ENCODE measurements at regions not wholly inside any gene's neighbourhood (a gene's known extent, or its start where the extent isn't known, plus 50 kb on each side); places are given as distances from the start of the nearest gene placed in this dataset.

DNA sequence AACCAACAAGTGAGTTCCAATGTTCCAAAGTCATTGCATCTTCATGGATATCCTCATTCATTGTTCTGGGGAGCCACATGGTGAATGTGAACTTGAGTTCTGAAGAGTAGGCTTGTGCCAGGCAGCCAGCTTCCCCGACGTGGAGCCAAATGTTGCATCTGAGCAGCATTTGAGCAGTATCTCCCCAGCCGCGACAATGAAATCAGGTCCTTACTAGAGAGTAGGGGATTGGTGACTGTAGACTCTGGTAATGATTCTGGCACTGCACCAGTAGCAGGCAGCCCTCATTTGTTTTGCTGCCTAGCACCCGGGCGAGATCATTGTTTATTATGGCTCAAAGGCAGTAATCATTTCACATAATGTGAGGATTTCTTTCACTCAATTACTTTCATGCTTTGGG, 451.4 kb upstream of the C9orf72 start:
- no peak for DNase-seq (ENCODE audit: low read depth)

DNA sequence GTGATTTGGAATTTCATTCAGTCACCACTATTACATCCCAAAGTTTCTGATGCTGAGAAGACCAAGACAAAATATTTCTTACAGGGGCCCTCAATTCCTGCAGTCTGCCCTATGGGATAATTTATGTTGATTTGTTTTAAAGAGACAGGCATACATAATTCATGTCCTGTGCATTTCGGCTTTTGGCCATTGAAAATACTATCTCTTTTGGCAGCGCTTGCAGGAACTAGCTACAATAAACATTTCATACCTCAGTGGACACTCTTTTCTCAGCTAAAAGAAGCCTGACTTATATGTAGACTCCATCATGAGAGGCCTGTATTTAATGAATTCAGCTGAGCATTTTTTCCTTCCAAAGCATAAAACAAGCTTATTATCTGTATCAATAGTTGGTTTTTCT, 451.9 kb upstream of the C9orf72 start:
- DNase-seq (ENCODE audit: low read depth): no peak

DNA sequence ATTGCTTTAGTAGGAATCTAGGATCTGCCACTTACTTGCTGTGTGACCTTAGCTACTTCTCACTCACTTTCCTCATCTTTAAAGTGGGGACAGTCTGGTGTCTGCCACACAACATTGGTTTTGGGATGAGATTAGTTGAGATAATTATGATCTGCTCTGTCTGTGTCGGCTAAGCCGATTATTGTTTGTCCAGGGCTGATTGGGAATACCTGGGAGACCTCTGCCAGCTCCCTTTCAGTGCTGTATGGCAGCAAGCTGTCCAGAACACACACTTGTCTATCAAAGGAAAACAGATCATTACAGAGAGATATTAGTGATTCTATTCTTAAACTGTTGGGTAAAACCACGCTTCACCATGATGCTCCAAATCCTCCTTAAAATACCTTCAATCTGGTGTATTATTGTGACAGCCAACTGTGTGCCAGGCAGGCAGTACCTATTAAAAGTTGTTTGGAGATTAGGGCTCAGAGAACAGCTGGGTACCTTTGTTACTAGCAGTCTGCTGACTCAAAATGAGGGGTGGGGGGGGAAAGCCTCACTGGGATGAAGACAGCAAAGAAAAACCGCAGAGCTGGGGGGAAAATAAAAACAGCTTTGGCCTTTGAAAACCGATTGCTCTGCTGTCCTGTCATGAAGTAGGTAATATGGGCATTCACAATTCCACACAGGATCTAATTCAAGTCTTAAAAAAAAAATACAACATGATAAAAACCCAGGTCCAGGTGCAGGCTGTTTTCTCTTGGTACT, 458.4 kb upstream of the C9orf72 start:
- no peak for DNase-seq (ENCODE audit: low read depth)

DNA sequence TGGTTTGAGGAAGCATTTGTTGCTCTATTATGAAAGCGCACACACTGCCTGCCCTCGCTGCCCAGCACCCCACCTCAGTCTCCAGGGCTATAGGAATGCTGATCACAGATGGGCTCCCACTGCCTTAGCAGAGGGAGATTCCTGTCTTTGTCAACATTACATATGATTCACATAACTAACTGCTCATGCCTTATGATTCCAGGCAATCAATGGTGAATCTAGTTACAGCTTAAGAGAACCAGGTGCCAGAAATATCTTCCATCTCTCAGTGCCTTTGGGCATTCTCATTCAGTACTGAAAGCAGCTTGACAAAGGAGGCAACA, 458.9 kb upstream of the C9orf72 start:
- DNase-seq (ENCODE audit: low read depth): no peak

DNA sequence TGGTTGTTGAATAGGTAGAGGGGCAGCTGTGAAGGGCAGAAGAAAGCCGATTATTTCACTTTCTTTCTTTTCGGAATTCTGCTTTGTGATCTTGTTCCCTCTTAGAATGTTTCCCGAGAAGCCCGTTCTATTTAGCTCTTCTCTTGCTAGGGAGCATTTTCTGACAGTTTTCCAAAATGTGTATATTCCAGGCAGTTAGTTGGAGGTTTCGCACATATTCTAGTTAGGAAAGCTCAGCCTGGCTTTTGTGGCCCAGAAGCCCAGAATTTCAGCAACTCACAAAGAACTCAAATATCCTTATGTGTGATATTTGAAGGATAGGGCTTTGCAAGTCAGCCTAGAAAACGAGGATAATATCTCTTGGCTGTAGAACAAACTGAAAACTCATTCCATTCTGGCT, 461.0 kb upstream of the C9orf72 start:
- no peak for DNase-seq (ENCODE audit: low read depth)

DNA sequence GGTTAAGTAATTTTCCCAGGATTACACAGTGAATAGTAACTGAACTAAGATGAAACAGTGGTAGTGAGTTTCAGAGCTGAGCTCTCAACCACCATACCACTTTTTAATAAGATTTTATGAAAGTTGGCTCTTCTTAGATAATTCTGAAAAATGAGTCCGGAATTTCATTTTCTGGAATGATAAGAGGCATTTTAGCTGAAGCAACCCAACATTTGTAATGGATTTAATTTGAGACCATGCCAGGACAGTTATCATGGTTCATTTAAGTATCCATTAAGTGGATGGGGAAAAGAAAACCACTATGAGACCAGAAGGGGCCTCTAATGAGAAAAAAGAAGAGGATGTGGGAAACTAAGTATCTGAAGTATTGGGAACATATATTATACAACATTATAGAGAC, 464.7 kb upstream of the C9orf72 start:
- no peak for DNase-seq (ENCODE audit: low read depth)

DNA sequence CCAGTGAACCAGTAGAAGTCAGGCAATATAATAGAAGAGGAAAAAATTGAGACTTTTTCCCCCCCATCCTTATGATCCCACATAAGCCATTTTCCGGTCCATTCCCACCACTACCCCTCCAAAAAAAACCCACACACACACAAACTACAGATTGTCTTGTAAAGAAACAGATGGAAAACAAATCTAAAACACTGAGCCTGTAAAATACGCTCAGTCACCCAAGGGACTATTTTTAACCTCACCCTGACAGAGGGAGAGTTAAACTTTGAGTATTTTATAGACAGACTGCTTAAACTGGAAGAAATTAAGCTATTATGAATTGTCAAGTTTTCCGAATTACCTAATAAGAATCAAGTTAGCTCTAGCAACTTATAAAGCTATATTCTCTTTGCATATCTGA, 471.8 kb upstream of the C9orf72 start:
- DNase-seq (ENCODE audit: low read depth): no peak

DNA sequence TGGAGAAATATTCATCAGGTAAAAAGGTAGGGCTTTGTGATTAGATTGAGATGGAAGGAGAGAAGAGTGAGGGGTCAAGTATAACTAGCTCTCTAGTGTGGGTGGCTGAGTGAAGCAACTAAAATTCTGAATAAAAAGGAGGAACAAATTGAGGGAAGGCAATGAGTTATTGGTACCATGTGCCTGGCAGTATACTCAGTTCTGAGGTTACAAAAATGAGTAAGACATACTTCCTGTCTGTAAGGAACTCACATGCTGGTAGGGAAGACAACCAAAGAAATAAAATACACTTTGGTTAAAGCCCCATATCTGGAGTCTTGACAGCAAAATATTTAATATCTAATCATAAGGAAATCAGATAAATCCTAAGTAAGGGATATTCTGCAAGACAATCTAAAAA, 476.8 kb upstream of the C9orf72 start:
- no peak for DNase-seq (ENCODE audit: low read depth)

DNA sequence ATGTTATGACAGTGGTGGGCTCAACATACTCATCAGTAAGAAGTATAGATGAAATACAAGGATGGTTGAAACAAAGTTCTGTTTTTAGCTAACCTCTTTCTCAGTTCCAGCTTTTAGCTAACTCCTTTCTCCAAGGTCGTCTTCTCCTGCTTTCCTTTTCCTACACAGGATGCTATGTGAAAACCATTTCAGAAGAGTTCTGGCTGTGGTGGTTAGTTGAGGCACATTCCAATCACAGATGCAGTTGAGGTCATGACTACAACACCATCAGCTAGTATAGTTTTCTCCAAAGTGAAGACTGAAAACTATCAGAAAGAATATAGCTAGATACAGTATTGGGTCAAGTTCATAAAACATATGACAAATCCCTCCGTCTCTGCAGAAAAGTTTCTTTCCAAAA, 477.7 kb upstream of the C9orf72 start:
- no peak for DNase-seq (ENCODE audit: low read depth)

DNA sequence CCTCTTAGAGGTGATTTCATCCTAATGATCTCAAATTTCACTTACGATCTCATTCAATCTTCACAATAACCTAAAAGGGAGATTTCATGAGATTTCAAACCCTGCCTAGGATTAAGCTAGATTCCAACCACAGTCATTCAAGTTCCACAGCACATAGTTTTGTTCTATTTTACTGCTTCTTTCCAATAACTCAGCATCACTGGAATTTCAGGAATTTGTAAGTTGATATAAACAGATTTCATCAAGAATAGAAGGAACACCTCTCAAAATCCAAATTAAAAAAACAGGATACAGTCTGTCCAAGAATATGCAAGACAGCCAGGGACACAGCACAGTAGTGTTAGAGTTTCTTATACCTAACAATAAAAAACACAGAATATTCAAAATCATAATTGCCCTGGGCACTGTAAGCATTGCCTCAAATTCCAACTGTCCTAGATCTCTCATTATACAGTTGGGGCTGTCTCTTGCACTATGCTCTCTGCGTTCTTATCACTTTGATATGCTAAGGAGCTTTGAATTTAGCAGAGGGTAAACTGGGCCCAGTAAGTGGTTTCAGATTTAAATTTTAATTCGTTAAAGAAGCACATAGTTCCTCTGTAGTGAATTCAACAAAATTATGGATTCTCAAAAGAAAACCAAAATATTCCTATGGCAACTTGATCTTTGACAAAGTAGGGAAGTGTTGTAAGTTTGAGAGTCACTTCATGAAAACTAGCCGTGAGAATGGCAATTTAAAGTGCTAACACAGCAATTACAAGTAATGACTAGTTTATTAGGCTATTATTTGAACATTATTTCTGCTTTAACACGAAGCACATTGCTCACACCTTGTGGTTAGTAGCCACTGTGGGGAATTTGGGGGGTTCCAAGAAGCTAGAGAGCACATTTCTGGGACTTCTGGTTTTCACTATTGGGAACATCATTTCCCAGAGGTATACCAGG, 478.6 kb upstream of the C9orf72 start:
- DNase-seq (ENCODE audit: low read depth): no peak

DNA sequence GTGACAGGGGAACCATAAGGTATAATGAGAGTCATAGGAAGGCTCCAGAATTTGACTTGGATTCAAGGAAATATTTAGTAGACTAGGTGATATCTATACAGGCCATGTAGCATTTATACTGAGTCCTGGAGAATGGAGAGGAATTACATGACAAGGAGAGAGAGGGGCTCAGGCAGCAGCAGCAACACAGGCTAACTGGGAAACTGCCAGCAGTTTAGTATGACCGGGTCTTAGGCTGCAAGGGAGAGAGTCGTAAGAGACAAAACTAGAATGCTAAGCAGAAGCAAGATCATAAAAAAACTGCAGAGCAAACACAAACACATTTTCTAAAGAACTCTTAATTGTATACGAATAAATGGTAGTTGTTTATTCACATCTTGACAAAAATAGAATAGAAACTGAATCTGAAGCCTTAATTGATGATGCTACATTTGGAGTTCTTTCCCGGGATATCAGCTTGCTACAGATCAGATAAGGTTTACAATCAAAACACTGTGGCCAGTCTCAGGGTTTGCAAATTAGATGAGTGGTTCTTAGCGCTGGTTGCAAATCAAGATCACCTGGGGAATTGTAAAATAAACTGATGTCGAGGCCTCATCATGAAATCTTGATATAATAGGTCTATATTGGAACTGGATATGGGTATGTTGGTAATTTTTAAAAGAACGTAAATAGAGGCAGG, 480.0 kb upstream of the C9orf72 start:
- DNase-seq (ENCODE audit: low read depth): no peak

DNA sequence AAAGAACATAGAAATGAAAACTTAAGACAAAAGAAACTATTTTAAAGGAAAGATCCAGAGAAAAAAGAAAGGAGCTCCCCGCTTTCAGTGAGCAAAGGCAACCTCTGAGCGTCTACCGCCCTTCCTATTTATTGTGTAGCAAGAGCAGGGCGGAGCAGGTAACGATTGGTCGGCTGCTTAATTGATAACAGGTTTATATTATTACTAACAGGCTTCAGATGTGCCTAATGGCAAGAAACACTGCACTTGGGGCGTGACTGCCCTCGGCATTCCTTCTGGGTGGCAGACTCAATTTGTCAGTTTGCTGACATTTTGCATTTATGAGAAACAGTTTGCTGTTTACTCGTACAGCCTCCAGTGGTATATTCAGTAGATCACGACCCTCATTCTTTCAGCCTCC, 482.7 kb upstream of the C9orf72 start:
- no peak for DNase-seq (ENCODE audit: low read depth)

DNA sequence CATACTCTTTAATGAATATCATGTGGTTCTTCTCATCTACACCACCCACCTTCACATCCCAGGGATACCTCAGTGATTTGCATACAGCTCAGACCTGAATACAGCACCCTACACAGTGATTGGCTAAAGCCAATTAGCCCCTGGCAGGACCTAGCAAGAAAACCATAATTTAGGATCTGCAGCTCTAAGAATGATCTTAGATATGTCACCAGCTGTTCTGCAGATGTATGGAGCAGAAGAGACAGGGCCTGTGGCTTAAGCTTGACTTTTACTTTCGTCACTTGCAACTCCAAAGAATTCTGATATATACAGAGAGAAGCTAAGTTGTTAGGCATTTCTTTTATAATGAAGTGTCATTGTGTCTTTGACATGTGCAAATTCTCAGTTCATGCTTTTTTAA, 483.2 kb upstream of the C9orf72 start:
- no peak for DNase-seq (ENCODE audit: low read depth)

DNA sequence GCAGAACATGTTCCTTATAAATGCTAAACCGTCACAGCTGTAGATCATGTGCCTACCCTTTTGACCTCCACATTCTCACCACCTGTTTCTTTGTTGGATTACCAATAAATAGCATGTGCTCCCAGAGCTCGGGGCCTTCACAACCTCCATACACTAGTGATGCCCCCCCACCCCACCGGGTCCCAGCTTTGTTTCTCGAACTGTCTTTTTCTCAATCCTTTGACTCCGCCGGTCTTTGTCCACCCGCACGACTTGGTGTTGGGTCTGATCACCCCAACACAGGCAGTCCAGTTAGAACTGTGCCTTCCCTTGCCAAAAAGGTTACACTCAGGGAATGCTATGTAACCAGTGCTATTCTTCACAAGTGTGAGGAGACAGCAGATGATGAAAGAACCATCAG, 485.9 kb upstream of the C9orf72 start:
- DNase-seq (ENCODE audit: low read depth): no peak

DNA sequence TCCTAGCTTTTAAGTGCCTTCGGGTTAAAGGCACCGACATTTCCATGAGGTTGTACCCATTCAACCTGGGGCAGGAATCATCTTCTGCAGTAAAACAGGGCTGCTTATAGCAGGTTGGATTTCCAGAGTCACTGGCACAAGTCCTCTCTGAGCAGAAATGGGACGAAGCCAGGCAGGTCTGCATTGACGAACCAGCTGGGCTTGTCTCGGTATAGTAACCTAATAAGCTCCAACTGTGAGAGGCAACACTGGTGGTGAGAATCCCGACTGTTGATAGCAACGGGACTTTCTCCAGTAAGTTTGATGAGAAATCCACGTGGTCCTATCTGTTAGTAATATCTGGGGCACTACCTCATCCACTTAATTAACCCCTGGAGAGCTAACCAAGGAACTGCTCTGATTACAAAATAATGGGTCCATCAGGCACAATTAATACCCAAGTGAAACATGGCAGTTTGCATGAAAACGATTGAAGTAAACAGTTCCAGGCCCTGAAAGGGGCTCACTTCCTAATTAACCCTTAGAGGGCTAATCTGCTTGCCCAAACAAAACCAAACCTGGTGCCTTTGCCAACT, 491.0 kb upstream of the C9orf72 start:
- no peak for DNase-seq (ENCODE audit: low read depth)

DNA sequence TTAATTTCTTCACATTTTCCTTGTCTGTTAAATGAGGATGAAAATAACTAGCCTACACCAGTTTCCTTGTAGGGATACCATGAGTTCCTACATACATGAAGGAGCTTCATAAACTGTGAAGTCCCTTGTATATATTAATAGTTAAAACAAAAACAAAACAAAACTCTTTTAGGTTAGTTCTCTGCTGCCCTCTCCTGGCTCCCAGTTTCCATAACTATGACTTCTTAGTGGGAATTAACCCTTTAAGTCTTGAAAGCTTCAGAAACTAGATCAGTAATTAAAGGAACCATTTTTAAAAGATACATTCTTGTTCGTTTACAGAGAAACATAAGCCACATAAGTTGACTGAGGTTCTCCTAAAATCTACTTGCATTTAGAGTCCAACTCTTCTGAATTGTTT, 500.0 kb upstream of the C9orf72 start:
- no peak for DNase-seq (ENCODE audit: low read depth)

DNA sequence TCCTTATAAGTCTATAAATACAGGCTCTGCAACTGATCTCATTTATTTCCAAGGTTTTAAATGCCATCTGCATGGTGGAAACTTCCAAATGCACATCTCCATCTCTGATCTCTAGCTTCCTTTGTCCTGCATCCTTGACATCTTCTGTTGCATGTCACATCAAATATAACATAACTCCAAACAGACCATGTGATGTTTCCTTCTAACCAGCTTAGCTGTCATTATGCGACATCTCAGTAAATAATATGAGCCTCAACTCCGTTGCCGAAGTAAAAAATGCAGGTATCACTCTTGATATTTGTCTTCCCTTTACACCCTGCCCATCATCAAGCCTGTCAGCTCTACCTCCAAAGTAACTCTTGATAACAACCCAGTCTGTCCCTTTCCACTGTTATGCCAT, 506.4 kb upstream of the C9orf72 start:
- no peak for DNase-seq (ENCODE audit: low read depth)

DNA sequence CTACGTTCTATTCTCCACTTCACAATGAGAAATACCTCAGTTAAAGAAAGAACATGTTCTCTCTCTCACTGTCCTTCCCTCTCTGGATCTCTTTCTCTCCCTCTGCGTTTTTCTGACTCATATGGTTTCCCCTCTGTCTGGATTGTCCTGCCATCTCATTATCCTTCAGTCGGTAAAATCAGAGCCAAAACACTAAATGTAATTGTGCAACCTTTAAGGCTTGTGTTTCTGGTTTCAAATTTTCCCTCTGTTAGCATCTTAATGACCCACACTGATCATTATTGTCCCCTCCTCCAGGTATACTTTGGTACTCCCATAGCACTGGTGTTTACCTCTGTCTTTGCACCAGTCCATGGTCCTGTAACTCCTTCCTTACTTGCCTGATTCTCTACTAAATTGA, 509.4 kb upstream of the C9orf72 start:
- no peak for DNase-seq (ENCODE audit: low read depth)

DNA sequence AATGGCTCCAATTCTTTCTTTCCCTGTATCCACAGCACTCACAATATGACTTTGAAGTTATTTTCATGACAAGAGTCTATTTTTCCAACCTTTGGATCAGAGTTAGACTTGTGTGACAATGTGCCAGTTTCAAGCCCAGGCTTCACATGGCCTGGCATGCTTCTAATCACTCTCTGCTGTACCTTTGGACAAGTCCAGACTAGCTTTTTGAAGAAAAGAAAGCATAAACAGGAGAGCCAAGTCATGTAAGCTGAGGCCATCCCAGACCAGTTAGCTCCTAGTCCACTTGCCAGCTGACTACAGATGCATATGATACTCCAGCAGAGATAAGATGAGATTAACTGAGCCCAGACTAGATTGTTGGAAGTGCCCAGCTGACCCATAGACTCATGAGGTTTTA, 513.6 kb upstream of the C9orf72 start:
- no peak for DNase-seq (ENCODE audit: low read depth)

DNA sequence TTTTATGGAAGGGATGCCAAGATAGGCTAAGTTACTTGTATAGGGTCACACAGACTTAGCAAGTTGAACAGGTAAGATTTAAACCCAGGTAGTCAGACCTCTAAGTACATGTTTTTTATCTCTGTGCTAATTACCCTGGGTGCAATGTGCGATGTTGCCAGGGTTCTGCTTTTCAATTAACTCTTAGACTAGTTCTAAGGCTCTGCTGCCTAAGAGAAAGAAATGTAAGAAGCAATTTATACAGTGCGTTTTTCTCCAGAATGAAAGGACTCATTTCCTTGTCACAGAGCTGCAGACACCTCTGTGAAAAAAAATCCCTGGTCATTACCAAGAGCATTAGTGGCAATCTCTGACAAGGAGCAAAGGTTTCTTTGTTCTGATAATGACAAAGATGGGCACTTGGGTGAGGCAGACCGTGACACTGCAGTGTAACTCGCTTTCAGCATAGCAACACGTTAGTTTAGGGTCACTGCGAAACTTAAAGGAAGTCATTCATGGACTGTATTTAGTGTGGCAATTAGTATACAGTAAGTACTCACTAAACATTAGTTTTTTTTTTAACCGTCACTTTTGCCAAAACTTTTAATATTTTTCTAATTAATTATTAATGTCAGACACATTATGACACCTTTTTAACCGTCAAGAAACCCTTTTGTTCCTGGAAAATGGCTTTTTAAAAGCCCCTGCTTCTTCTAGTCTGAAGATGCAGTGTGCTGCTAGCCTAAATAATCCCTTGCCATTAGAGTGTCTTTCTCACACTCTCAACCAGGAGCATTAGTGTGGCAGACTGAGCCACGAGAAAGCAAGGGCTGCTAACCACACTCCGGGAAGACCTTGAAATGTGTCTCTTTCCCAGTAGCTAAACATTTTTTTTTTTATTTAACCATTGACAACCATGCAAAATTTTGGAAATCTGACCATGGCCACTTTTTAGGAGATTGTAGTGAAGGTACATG, 520.0 kb upstream of the C9orf72 start:
- no peak for DNase-seq (ENCODE audit: low read depth)

DNA sequence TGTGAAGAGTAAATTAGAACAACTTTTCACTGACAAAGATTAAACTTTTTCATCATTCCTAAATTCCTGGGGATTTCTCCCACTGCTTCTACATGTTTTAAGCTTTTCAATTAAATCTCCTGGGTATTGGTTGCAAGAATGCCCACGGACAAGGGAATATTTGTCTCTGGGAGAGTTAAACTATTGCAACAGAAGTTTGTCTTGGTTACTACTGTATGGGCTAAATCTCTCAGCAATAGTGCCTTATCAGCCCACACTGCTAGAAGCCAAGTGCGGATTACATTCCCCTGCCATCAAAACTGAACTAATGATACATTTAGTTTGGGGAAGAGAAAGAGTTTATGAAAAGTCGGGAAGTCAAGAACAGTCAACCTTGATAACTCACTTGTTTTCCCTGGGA, 528.2 kb upstream of the C9orf72 start:
- DNase-seq (ENCODE audit: low read depth): no peak

DNA sequence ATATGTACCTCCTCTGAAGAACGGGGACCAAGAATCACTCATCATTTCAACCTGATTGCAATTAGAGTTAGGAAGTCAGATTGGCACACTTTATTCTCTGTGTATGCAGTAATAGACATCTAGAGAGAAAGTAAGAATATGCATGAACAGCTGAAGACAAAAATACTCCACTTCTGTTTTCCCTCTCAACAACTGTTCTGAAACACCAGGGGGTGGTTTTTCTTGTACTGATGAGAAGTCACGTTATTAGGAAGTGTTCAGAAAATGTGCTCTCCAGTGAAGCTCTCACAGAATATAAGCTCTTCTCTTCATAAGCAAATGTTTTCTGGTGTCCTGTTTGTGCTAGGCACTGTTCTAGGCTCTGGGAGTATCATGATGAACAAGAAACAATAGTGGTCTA, 531.7 kb upstream of the C9orf72 start:
- DNase-seq (ENCODE audit: low read depth): no peak

All from stimulated activated CD4-positive, alpha-beta T cell treated with anti-CD3 and anti-CD28 coated beads, Interleukin-2, amount 100 ng/mL, for 4 hours (primary cell).